ENCODE measurements at regions not wholly inside any gene's neighbourhood (a gene's known extent, or its start where the extent isn't known, plus 50 kb on each side); places are given as distances from the start of the nearest gene placed in this dataset.

DNA sequence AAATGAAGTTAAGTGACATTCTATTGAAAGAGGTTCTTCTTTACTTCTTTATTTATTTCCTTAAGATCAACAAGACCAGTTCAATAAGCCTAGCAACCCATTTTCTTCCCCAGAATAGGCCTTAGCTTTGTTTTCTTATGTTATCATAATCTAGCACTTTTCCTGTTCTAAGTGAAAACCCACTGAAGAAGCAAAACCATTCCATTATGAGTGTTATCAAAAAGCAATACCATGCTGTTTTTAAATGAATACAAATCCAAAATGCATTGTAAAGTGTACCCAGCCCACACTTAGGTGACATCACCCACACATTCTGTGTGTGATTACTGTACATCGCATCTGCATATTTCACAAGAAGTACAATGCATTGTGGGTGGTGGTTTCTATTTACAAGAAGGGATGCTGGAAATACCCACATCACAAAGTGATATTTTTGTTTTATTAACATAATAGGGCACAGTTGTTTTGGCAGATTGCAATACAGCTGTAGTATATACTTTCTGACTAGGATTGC lies 679.5 kb downstream of the KCNJ3 start:
- no peak overlapping the region for H3K4ac ChIP-seq (ENCODE audit: low read depth, low read length)
- H2BK5ac ChIP-seq (ENCODE audit: low read depth, low read length, poor library complexity) = no peak overlapping the region
- H3K14ac ChIP-seq (ENCODE audit: low read length) = no peak overlapping the region
- peak in 1 of 2 donors; percentile 26 for DNase-seq
- no peaks in the 10 kb centered on the region for H3K36me3 ChIP-seq (ENCODE audit: control insufficient read depth in 1 of 2, insufficient read depth in 2 of 2, low read length in 2 of 2)
- no peaks in the 10 kb centered on the region for H3K79me1 ChIP-seq (ENCODE audit: low read length)
- H3K4me3 ChIP-seq (ENCODE audit: low read depth, low read length) = no peak overlapping the region
- no peak overlapping the region for H2AFZ ChIP-seq (ENCODE audit: insufficient read depth, low read length, poor library complexity)
- no peak overlapping the region for H3K4me2 ChIP-seq (ENCODE audit: low read length)
- no peak overlapping the region for H3K27ac ChIP-seq (ENCODE audit: low read depth, low read length)
- WGBS (ENCODE audit: extremely low coverage, insufficient coverage, insufficient read length) = no CpG with 5 or more reads among the region's 1 CpG
- H3K9me3 ChIP-seq (ENCODE audit: insufficient read depth, low read depth, low read length) = no peaks in the 10 kb centered on the region
- no peaks in the 10 kb centered on the region for H3K27me3 ChIP-seq (ENCODE audit: insufficient read depth, low read length)
- no peak overlapping the region for H2AK5ac ChIP-seq (ENCODE audit: low read length)
- no peak overlapping the region for H2BK12ac ChIP-seq (ENCODE audit: low read length)
- no peak overlapping the region for H4K91ac ChIP-seq (ENCODE audit: low read depth, low read length)
- H4K8ac ChIP-seq (ENCODE audit: low read depth, low read length) = no peak overlapping the region
- no peak overlapping the region for H3K9ac ChIP-seq (ENCODE audit: low read length)
- no peaks in the 10 kb centered on the region for H3K4me1 ChIP-seq (ENCODE audit: control insufficient read depth in 1 of 2, insufficient read depth in 2 of 2, low read length in 2 of 2)
- no peak overlapping the region for H2BK120ac ChIP-seq (ENCODE audit: insufficient read depth, low read length, poor library complexity)
- H3K79me2 ChIP-seq (ENCODE audit: control insufficient read depth, insufficient read depth, low read length, poor library complexity) = no peaks in the 10 kb centered on the region
- H3K23ac ChIP-seq (ENCODE audit: low read length) = no peak overlapping the region
- H4K12ac ChIP-seq (ENCODE audit: low read depth, low read length) = no peak overlapping the region
- no peak overlapping the region for H3K18ac ChIP-seq (ENCODE audit: low read length)

DNA sequence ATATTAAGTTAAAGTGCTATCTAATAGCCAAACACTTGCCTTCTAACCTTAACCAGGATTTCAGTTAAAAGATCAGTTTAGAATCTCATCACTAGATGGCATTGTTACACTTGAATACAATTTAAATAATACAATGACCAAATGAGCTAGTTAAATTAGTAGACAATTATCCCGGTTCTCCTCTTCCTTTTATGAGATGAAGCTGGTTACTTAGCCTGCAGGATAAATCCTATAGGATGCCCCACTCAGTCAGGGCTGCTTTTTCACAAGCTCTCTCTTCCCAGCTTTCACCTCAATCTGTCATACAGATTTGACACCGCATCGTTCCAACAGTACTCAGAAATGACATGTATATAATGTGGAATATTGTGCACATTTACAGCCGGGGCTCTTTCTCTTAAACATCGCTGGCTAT lies 678.8 kb downstream of the KCNJ3 start:
- no peaks in the 10 kb centered on the region for H3K79me2 ChIP-seq (ENCODE audit: control insufficient read depth, insufficient read depth, low read length, poor library complexity)
- H3K4ac ChIP-seq (ENCODE audit: low read depth, low read length) = no peak overlapping the region
- no peak overlapping the region for H2BK12ac ChIP-seq (ENCODE audit: low read length)
- no peak overlapping the region for H3K9ac ChIP-seq (ENCODE audit: low read length)
- H2AK5ac ChIP-seq (ENCODE audit: low read length) = no peak overlapping the region
- no peak overlapping the region for H2BK5ac ChIP-seq (ENCODE audit: low read depth, low read length, poor library complexity)
- no peak overlapping the region for H3K4me3 ChIP-seq (ENCODE audit: low read depth, low read length)
- H3K9me3 ChIP-seq (ENCODE audit: insufficient read depth, low read depth, low read length) = no peaks in the 10 kb centered on the region
- no peaks in the 10 kb centered on the region for H3K79me1 ChIP-seq (ENCODE audit: low read length)
- H3K23ac ChIP-seq (ENCODE audit: low read length) = no peak overlapping the region
- H3K18ac ChIP-seq (ENCODE audit: low read length) = no peak overlapping the region
- H2BK120ac ChIP-seq (ENCODE audit: insufficient read depth, low read length, poor library complexity) = no peak overlapping the region
- no peak overlapping the region for H3K4me2 ChIP-seq (ENCODE audit: low read length)
- H3K27ac ChIP-seq (ENCODE audit: low read depth, low read length) = no peak overlapping the region
- WGBS (ENCODE audit: extremely low coverage, insufficient coverage, insufficient read length) = no CpG with 5 or more reads among the region's 5 CpGs
- no peak overlapping the region for H3K14ac ChIP-seq (ENCODE audit: low read length)
- no peaks in the 10 kb centered on the region for H3K4me1 ChIP-seq (ENCODE audit: control insufficient read depth in 1 of 2, insufficient read depth in 2 of 2, low read length in 2 of 2)
- H4K8ac ChIP-seq (ENCODE audit: low read depth, low read length) = no peak overlapping the region
- no peaks in the 10 kb centered on the region for H3K27me3 ChIP-seq (ENCODE audit: insufficient read depth, low read length)
- H4K12ac ChIP-seq (ENCODE audit: low read depth, low read length) = no peak overlapping the region
- no peak overlapping the region for H4K91ac ChIP-seq (ENCODE audit: low read depth, low read length)
- H3K36me3 ChIP-seq (ENCODE audit: control insufficient read depth in 1 of 2, insufficient read depth in 2 of 2, low read length in 2 of 2) = no peaks in the 10 kb centered on the region
- DNase-seq = peak in 1 of 2 donors; percentile 64
- H2AFZ ChIP-seq (ENCODE audit: insufficient read depth, low read length, poor library complexity) = no peak overlapping the region

DNA sequence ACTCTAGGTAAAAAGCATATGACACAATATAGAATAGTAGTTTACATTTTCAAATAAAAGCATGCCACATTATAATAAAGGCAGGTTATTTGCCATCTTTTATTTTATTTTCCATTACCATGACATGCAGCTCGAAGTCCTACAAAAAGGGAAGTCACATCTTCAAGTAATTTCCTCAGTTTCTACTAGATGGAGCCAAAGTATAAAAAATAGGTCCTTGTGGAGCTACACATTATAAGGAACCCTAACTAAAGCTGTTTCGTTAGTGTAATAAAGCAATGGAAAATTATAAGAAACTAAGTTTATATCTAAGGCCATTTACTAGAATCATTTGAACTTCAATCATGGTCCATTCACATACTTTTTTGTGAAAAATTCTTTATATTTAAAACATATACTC lies 674.5 kb downstream of the KCNJ3 start:
- no peak overlapping the region for H3K27ac ChIP-seq (ENCODE audit: low read depth, low read length)

DNA sequence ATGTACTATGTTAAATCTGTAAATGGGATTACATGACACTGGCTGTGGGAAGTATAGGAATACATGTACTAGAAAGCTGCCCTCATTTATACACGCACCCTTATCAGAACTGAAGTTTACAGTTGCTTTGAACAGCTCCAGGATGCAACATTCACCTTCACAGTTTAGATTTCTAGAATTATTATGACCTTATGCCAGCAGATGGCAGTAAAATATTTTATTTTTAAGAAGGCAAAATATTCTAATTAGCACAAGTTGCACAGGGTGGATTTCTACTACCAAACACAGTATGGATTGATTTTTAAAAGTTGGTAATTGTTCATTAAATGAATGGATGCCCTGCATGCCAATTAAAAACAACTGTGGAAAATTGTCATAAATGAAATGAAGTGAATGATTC lies 670.4 kb downstream of the KCNJ3 start:
- Histone ChIP-seq H2AFZ (ENCODE audit: insufficient read depth, low read length, poor library complexity) (no peak overlapping the region), H2BK5ac (ENCODE audit: low read depth, low read length, poor library complexity) (no peak overlapping the region), H4K8ac (ENCODE audit: low read depth, low read length) (no peak overlapping the region), H3K79me1 (ENCODE audit: low read length) (no peaks in the 10 kb centered on the region), H3K4ac (ENCODE audit: low read depth, low read length) (no peak overlapping the region), H3K14ac (ENCODE audit: low read length) (no peak overlapping the region), H4K12ac (ENCODE audit: low read depth, low read length) (no peak overlapping the region), H3K79me2 (ENCODE audit: control insufficient read depth, insufficient read depth, low read length, poor library complexity) (no peaks in the 10 kb centered on the region), H3K9me3 (ENCODE audit: insufficient read depth, low read depth, low read length) (no peaks in the 10 kb centered on the region), H2AK5ac (ENCODE audit: low read length) (no peak overlapping the region), H3K4me2 (ENCODE audit: low read length) (no peak overlapping the region), H3K18ac (ENCODE audit: low read length) (no peak overlapping the region), H3K27ac (ENCODE audit: low read depth, low read length) (no peak overlapping the region), H3K4me1 (ENCODE audit: control insufficient read depth in 1 of 2, insufficient read depth in 2 of 2, low read length in 2 of 2) (no peaks in the 10 kb centered on the region), H3K4me3 (ENCODE audit: low read depth, low read length) (no peak overlapping the region), H3K23ac (ENCODE audit: low read length) (no peak overlapping the region), H2BK12ac (ENCODE audit: low read length) (no peak overlapping the region), H2BK120ac (ENCODE audit: insufficient read depth, low read length, poor library complexity) (no peak overlapping the region), H3K9ac (ENCODE audit: low read length) (no peak overlapping the region), H3K27me3 (ENCODE audit: insufficient read depth, low read length) (no peaks in the 10 kb centered on the region), H4K91ac (ENCODE audit: low read depth, low read length) (no peak overlapping the region), H3K36me3 (ENCODE audit: control insufficient read depth in 1 of 2, insufficient read depth in 2 of 2, low read length in 2 of 2) (no peaks in the 10 kb centered on the region)
- peak in 1 of 2 donors; percentile 59 for DNase-seq
- no CpG with 5 or more reads among the region's 1 CpG for WGBS (ENCODE audit: extremely low coverage, insufficient coverage, insufficient read length)

More for the DNA sequence above, 674.5 kb downstream of the KCNJ3 start:
- Histone ChIP-seq H3K9me3 (ENCODE audit: insufficient read depth, low read depth, low read length) (no peaks in the 10 kb centered on the region), H3K79me2 (ENCODE audit: control insufficient read depth, insufficient read depth, low read length, poor library complexity) (no peaks in the 10 kb centered on the region), H3K4ac (ENCODE audit: low read depth, low read length) (no peak overlapping the region), H2BK12ac (ENCODE audit: low read length) (no peak overlapping the region), H4K12ac (ENCODE audit: low read depth, low read length) (no peak overlapping the region), H3K79me1 (ENCODE audit: low read length) (no peaks in the 10 kb centered on the region), H2AFZ (ENCODE audit: insufficient read depth, low read length, poor library complexity) (no peak overlapping the region), H4K8ac (ENCODE audit: low read depth, low read length) (no peak overlapping the region), H4K91ac (ENCODE audit: low read depth, low read length) (no peak overlapping the region), H3K4me3 (ENCODE audit: low read depth, low read length) (no peak overlapping the region), H3K4me2 (ENCODE audit: low read length) (no peak overlapping the region), H3K27me3 (ENCODE audit: insufficient read depth, low read length) (no peaks in the 10 kb centered on the region), H3K14ac (ENCODE audit: low read length) (no peak overlapping the region), H3K36me3 (ENCODE audit: control insufficient read depth in 1 of 2, insufficient read depth in 2 of 2, low read length in 2 of 2) (no peaks in the 10 kb centered on the region), H3K4me1 (ENCODE audit: control insufficient read depth in 1 of 2, insufficient read depth in 2 of 2, low read length in 2 of 2) (no peaks in the 10 kb centered on the region), H2BK120ac (ENCODE audit: insufficient read depth, low read length, poor library complexity) (no peak overlapping the region), H2AK5ac (ENCODE audit: low read length) (no peak overlapping the region), H2BK5ac (ENCODE audit: low read depth, low read length, poor library complexity) (no peak overlapping the region), H3K23ac (ENCODE audit: low read length) (no peak overlapping the region), H3K18ac (ENCODE audit: low read length) (no peak overlapping the region), H3K9ac (ENCODE audit: low read length) (no peak overlapping the region)
- no CpG with 5 or more reads among the region's 2 CpGs for WGBS (ENCODE audit: extremely low coverage, insufficient coverage, insufficient read length)
- peak in 1 of 2 donors; percentile 18 for DNase-seq
